Upper lobe of left lung (tissue), 4 donors: ENCODE measurements at regions not wholly inside any gene's neighbourhood (a gene's known extent, or its start where the extent isn't known, plus 50 kb on each side); places are given as distances from the start of the nearest gene placed in this dataset.

Experiments used
- POLR2A ChIP-seq, 4 donors: fragments of 450-650 bp; IDR thresholded peaks; one replicate each; pipeline ENCODE4 v1.5.1; 2016 to 2017; ENCODE audit warnings: antibody characterized with exemption in 4 of 4, mild to moderate bottlenecking in 2 of 4
- POLR2AphosphoS5 ChIP-seq, 2 donors: sonication (generic); formaldehyde crosslinking; IDR thresholded peaks; one replicate each; pipeline ENCODE4 v1.5.1; 2017; ENCODE audit warnings: antibody characterized with exemption in 2 of 2
- TF ChIP-seq, protein P1 (sequence below), 6 experiments: fragments of 450-650 bp in 4 of 6; fragments of 200-600 bp in 2 of 6; sonication (generic) in 2 of 6; IDR thresholded peaks; one replicate each; pipeline ENCODE4 v1.5.1; 2016 to 2019; ENCODE audit warnings: antibody characterized with exemption in 6 of 6

DNA sequence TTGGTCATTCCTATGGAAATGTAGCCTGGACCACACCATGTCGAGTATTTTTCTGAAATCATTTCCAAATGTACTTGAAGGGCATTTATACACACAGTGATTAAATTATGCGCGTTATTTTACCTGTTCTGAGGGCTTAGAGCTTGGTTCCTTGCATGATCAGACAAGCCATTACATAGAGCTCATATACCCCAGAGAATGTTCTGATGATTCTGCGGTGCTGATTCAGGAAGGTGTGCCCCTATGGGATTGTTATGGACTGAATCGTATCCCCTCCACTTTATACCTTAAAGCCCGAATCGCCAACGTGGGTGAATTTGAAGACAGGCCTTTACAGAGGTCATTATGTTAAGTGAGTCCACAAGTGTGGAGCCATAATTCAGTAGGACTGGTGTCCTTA, 848.9 kb downstream of the TRIML1 start:
- TF ChIP-seq, protein P1, sequence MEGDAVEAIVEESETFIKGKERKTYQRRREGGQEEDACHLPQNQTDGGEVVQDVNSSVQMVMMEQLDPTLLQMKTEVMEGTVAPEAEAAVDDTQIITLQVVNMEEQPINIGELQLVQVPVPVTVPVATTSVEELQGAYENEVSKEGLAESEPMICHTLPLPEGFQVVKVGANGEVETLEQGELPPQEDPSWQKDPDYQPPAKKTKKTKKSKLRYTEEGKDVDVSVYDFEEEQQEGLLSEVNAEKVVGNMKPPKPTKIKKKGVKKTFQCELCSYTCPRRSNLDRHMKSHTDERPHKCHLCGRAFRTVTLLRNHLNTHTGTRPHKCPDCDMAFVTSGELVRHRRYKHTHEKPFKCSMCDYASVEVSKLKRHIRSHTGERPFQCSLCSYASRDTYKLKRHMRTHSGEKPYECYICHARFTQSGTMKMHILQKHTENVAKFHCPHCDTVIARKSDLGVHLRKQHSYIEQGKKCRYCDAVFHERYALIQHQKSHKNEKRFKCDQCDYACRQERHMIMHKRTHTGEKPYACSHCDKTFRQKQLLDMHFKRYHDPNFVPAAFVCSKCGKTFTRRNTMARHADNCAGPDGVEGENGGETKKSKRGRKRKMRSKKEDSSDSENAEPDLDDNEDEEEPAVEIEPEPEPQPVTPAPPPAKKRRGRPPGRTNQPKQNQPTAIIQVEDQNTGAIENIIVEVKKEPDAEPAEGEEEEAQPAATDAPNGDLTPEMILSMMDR (IDR thresholded peaks at IDR 0.05): no peak
- TF ChIP-seq POLR2AphosphoS5 (IDR thresholded peaks at IDR 0.05): no peak
- TF ChIP-seq POLR2A (IDR thresholded peaks at IDR 0.05): no peak
